NT2/D1 (cell line): ENCODE measurements at regions not wholly inside any gene's neighbourhood (a gene's known extent, or its start where the extent isn't known, plus 50 kb on each side); places are given as distances from the start of the nearest gene placed in this dataset.

Source experiments
- YY1 ChIP-seq: IDR thresholded peaks from 2 replicates; pipeline ENCODE4 v1.6.1; 2011; ENCODE audit not compliant: insufficient read length, insufficient read depth
- ZNF274 ChIP-seq: IDR thresholded peaks from 2 replicates; pipeline ENCODE4 v1.6.1; 2011; ENCODE audit warnings: mild to moderate bottlenecking, low read depth, low read length

- no peak for TF ChIP-seq YY1
- TF ChIP-seq ZNF274, result no peak
Measured at GRCh38 chr14:62076825-62077605, 314.8 kb downstream of the SNAPC1 start.
